PC-3 (cell line): ENCODE measurements at regions not wholly inside any gene's neighbourhood (a gene's known extent, or its start where the extent isn't known, plus 50 kb on each side); places are given as distances from the start of the nearest gene placed in this dataset.
A peak's percentile ranks its signal among the peaks of the same experiment; 100 is the strongest.

Experiments used
- ATAC-seq: fragments of 200-7000 bp; cut with Tn5 transposase; 2 replicates; pipeline ENCODE4 v1.9.1; 2020; ENCODE audit warnings: mild to moderate bottlenecking, moderate library complexity
- BruUV-seq: library from RNA; stranded (reverse); fragments of 400-500 nt; replicated peaks from 2 replicates; lab custom pipeline; 2021; lab: Mats Ljungman, UMichigan
- CTCF ChIA-PET: fragments of 300-600 bp; sonication (Branson Sonifier 250); formaldehyde crosslinking; loops from one replicate; lab custom pipeline; 2022; ENCODE audit warnings: antibody characterized with exemption; lab: Charles Lee
- POLR2A ChIA-PET: fragments of 300-600 bp; sonication (Branson Sonifier 250); formaldehyde crosslinking; loops from one replicate; lab custom pipeline; 2022; ENCODE audit warnings: antibody characterized with exemption; ENCODE audit not compliant: unreplicated experiment; lab: Charles Lee
- DNase-seq: peaks from one replicate; pipeline ENCODE4 v3.0.0-alpha.2; 2015
- H2AFZ ChIP-seq: fragments of 300-600 bp; sonication (generic); 2 replicates; pipeline ENCODE4 v1.6.0; 2016; ENCODE audit warnings: antibody characterized with exemption, low read length
- H3F3A ChIP-seq: fragments of 300-600 bp; sonication (generic); one replicate; pipeline ENCODE4 v1.6.0; 2017; ENCODE audit warnings: antibody characterized with exemption, low read length, control low read depth, mild to moderate bottlenecking; ENCODE audit not compliant: unreplicated experiment
- H3K27ac ChIP-seq: fragments of 300-600 bp; sonication (generic); 2 replicates; pipeline ENCODE4 v1.5.1; 2016; ENCODE audit warnings: mild to moderate bottlenecking, low read length
- H3K27me3 ChIP-seq: fragments of 300-600 bp; sonication (generic); 2 replicates; pipeline ENCODE4 v1.6.1; 2016; ENCODE audit warnings: low read length, mixed read lengths
- H3K36me3 ChIP-seq: fragments of 300-600 bp; sonication (generic); 2 replicates; pipeline ENCODE4 v1.6.1; 2016; ENCODE audit warnings: low read depth, mixed run types, low read length, mixed read lengths
- H3K4me1 ChIP-seq: fragments of 300-600 bp; sonication (generic); 2 replicates; pipeline ENCODE4 v1.5.1; 2016; ENCODE audit warnings: low read length; ENCODE audit not compliant: insufficient read depth
- H3K4me2 ChIP-seq: fragments of 300-600 bp; sonication (generic); 2 replicates; pipeline ENCODE4 v1.6.0; 2016; ENCODE audit warnings: low read length
- H3K4me3 ChIP-seq: fragments of 300-600 bp; sonication (generic); 2 replicates; pipeline ENCODE4 v1.5.1; 2016; ENCODE audit warnings: mild to moderate bottlenecking, low read length, mixed read lengths
- H3K79me2 ChIP-seq: fragments of 300-600 bp; sonication (generic); 2 replicates; pipeline ENCODE4 v1.6.1; 2017; ENCODE audit warnings: low read length, mixed read lengths
- H3K9ac ChIP-seq: fragments of 300-600 bp; sonication (generic); 2 replicates; pipeline ENCODE4 v1.6.0; 2016; ENCODE audit warnings: mild to moderate bottlenecking, low read length
- H3K9me2 ChIP-seq: fragments of 300-600 bp; sonication (generic); replicated peaks from 2 replicates; pipeline ENCODE4 v1.6.1; 2016; ENCODE audit warnings: mixed run types, low read length, mixed read lengths
- H3K9me3 ChIP-seq: fragments of 300-600 bp; sonication (generic); 2 replicates; pipeline ENCODE4 v1.6.1; 2016; ENCODE audit warnings: low read length, mixed read lengths
- H4K20me1 ChIP-seq: fragments of 300-600 bp; sonication (generic); 2 replicates; pipeline ENCODE4 v1.6.1; 2016; ENCODE audit warnings: low read length, mixed read lengths
- EZH2 ChIP-seq: fragments of 300-600 bp; sonication (generic); IDR thresholded peaks from one replicate; pipeline ENCODE4 v1.6.1; 2017; ENCODE audit warnings: antibody characterized with exemption, mild to moderate bottlenecking, low read length; ENCODE audit not compliant: unreplicated experiment
- EZH2phosphoT487 ChIP-seq: fragments of 300-600 bp; sonication (generic); IDR thresholded peaks from 2 replicates; pipeline ENCODE4 v1.6.1; 2018; ENCODE audit warnings: mild to moderate bottlenecking, antibody characterized with exemption, low read length, borderline replicate concordance
- intact Hi-C: fragments of 100-400 bp; cut with micrococcal nuclease; formaldehyde crosslinking; loops from 2 replicates; pipeline ENCODE4 v1.9.0; 2023
- TF ChIP-seq, protein P1 (sequence below): fragments of 300-600 bp; sonication (generic); conservative IDR thresholded peaks from 2 replicates; pipeline ENCODE4 v1.5.1; 2017; ENCODE audit warnings: antibody characterized with exemption, low read depth, mild to moderate bottlenecking, low read length

DNA sequence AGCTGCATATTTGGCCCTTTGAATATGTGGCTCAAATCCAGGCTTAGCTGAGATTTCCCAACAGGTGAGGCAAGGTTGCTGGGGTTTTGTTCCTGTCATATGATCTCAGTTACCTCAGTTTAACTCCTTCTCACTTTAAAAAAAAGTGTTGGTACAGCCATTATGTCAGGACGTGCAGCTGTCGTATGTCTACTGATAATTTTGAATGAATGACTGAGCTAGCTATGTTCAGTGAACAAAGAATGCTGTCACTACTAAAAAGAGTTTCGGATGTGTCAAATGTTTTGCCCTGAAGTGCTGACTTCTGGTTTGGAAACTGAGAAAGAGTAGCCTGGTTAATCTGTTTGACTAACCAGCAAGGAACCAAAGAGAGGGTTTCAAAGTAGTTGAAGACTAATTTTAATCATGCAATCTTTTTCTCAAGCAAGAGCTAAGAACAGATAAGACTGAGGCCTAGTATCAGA lies 106.3 kb upstream of the NR3C1 start:
- Histone ChIP-seq H3F3A (peaks cover 5% of the 10 kb centered on the region), H3K4me3 (no peak overlapping the region), H2AFZ (no peak overlapping the region), H3K9me3 (no peaks in the 10 kb centered on the region), H3K79me2 (no peaks in the 10 kb centered on the region), H3K36me3 (no peaks in the 10 kb centered on the region), H3K9ac (no peak overlapping the region), H3K9me2 (no peaks in the 10 kb centered on the region), H3K4me2 (no peak overlapping the region), H3K4me1 (peaks cover 27% of the 10 kb centered on the region), H3K27me3 (no peaks in the 10 kb centered on the region), H4K20me1 (no peaks in the 10 kb centered on the region), H3K27ac (no peak overlapping the region)
- BruUV-seq, result no TSS peak
- intact Hi-C loops, result loop anchor here (10.0 kb wide), 1 partner anchor 455 kb away; no protein-coding TSS in a partner anchor
- DNase-seq, result no peak
- CTCF ChIA-PET, result no interaction called here
- no peak for ATAC-seq
- TF ChIP-seq, protein P1, sequence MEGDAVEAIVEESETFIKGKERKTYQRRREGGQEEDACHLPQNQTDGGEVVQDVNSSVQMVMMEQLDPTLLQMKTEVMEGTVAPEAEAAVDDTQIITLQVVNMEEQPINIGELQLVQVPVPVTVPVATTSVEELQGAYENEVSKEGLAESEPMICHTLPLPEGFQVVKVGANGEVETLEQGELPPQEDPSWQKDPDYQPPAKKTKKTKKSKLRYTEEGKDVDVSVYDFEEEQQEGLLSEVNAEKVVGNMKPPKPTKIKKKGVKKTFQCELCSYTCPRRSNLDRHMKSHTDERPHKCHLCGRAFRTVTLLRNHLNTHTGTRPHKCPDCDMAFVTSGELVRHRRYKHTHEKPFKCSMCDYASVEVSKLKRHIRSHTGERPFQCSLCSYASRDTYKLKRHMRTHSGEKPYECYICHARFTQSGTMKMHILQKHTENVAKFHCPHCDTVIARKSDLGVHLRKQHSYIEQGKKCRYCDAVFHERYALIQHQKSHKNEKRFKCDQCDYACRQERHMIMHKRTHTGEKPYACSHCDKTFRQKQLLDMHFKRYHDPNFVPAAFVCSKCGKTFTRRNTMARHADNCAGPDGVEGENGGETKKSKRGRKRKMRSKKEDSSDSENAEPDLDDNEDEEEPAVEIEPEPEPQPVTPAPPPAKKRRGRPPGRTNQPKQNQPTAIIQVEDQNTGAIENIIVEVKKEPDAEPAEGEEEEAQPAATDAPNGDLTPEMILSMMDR, result no peak
- TF ChIP-seq EZH2phosphoT487 (no peak), EZH2 (no peak)
- POLR2A ChIA-PET, result no interaction called here

DNA sequence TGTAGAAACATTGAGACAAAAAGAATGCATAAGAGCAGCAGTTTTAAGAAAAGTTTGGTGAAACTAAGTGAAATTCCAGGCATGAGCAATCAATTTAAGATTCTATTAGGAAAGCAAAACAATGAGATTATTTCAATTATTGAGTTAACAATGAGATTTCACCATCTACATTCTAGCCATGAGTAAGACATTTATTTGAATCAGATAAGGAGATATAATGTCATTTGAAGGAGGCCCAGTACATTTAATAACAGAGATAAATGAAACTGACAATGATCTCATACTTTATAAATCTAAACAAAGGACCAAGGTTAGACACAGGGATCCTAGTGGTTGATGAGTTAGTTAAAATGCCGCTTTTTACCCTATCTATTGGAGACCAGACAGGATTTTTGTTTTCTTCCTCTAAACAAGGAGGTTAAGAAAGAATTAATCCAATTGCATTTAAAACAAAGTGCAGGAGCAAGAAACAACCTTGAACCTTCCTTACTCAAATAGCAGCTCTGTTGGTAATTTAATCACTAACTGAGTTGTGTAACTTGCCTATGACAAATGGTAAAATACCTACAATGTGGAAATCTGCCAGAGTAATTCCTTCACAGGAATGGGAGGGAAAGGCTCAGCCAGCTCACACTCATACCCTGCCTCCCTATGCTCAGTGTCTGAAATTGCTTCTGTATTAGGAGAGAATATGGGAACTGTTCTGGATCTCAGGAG lies 103.5 kb upstream of the NR3C1 start:
- H3K4me2 ChIP-seq, result peak overlapping the region; percentile 48
- ATAC-seq (peak; percentile 94), DNase-seq (peak; percentile 94)
- H2AFZ ChIP-seq, result peak overlapping the region; percentile 20; the same call in 1 of the 2 replicates
- no peak for TF ChIP-seq EZH2
- TF ChIP-seq, protein P1, result peak; percentile 21; the same call in 1 of the 2 replicates
- TF ChIP-seq EZH2phosphoT487, result no peak
- peak overlapping the region; percentile 86 for H3K27ac ChIP-seq
- no peaks in the 10 kb centered on the region for H3K9me2 ChIP-seq
- CTCF ChIA-PET, result no interaction called here
- H3K9ac ChIP-seq, result peak overlapping the region; percentile 33
- H3K9me3 ChIP-seq, result no peaks in the 10 kb centered on the region
- POLR2A ChIA-PET, result no interaction called here
- H3K79me2 ChIP-seq, result no peaks in the 10 kb centered on the region
- intact Hi-C loops, result loop anchor here (1.0 to 10.0 kb wide), 2 partner anchors 103 to 458 kb away; no protein-coding TSS in a partner anchor
- peaks cover 5% of the 10 kb centered on the region for H3F3A ChIP-seq
- H3K4me1 ChIP-seq, result peaks cover 27% of the 10 kb centered on the region
- H4K20me1 ChIP-seq, result no peaks in the 10 kb centered on the region
- no TSS peak for BruUV-seq
- no peaks in the 10 kb centered on the region for H3K36me3 ChIP-seq
- H3K4me3 ChIP-seq, result 0 out of 2 replicates have a peak overlapping the region, but pooled peaks have one; percentile 36
- H3K27me3 ChIP-seq, result no peaks in the 10 kb centered on the region

DNA sequence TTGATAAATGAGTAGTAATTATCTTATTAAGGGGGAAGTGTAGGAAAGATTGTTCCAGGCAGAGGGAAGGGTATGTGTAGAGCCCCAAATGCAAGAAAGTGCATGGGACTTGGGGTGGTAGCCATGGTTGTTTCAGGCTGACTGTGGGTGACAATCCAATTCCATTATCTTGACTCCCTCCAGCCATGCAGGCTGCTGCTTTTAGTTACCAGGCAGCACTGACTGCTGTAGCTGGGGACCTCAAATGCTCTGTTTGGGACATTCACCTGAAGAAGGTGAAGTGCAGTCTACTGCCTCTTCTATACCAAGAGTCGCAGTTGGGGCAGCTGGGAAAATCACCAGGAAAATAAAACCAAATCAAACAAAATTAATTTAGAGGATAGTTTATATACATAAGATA lies 102.4 kb upstream of the NR3C1 start:
- BruUV-seq, result no TSS peak
- Histone ChIP-seq H2AFZ (no peak overlapping the region), H3K79me2 (no peaks in the 10 kb centered on the region), H3K9me2 (no peaks in the 10 kb centered on the region), H3F3A (peaks cover 5% of the 10 kb centered on the region), H4K20me1 (no peaks in the 10 kb centered on the region), H3K4me1 (peaks cover 27% of the 10 kb centered on the region), H3K9me3 (no peaks in the 10 kb centered on the region), H3K36me3 (no peaks in the 10 kb centered on the region), H3K27ac (peak overlapping the region; percentile 86; the same call in 1 of the 2 replicates), H3K4me3 (no peak overlapping the region), H3K4me2 (peak overlapping the region; percentile 48; the same call in 1 of the 2 replicates), H3K27me3 (no peaks in the 10 kb centered on the region), H3K9ac (no peak overlapping the region)
- TF ChIP-seq EZH2phosphoT487, result no peak
- no peak for TF ChIP-seq EZH2
- TF ChIP-seq, protein P1, result no peak
- ChIA-PET CTCF (no interaction called here), POLR2A (no interaction called here)
- ATAC-seq (no peak), DNase-seq (no peak)
- intact Hi-C loops, result loop anchor here (10.0 kb wide), 1 partner anchor 459 kb away; no protein-coding TSS in a partner anchor
